ENCODE measurements at regions not wholly inside any gene's neighbourhood (a gene's known extent, or its start where the extent isn't known, plus 50 kb on each side); places are given as distances from the start of the nearest gene placed in this dataset.
A peak's percentile ranks its signal among the peaks of the same experiment; 100 is the strongest.

- 35% methylated on average over 5 of the region's 5 CpGs for WGBS
- intact Hi-C loops (cut with DNase I): no loop called here
- H3K4me1 ChIP-seq (ENCODE audit: control insufficient read depth, insufficient read depth, low read length): peaks cover 15% of the 10 kb centered on the region
These were observed 152.1 kb downstream of the NOC3L start for GRCh38 chr10:94210440-94211168.

GRCh38 chr10:94211169-94211510, 151.6 kb downstream of the NOC3L start:
- ATAC-seq (no peak), DNase-seq (no peak)
- Histone ChIP-seq H3K9me3 (ENCODE audit: control insufficient read depth, low read length) (no peaks in the 10 kb centered on the region), H3K4me3 (ENCODE audit: low read length) (no peak overlapping the region), H3K27ac (ENCODE audit: low read length) (peak overlapping the region; percentile 54), H3K27me3 (ENCODE audit: control insufficient read depth, insufficient read depth) (no peaks in the 10 kb centered on the region), H3K4me1 (ENCODE audit: control insufficient read depth, insufficient read depth, low read length) (peaks cover 15% of the 10 kb centered on the region)
- WGBS: 49% methylated on average over 1 of the region's 1 CpG
- intact Hi-C loops (cut with DNase I): no loop called here

More at GRCh38 chr10:94210440-94211168, 152.1 kb downstream of the NOC3L start:
- Histone ChIP-seq H3K9me3 (ENCODE audit: control insufficient read depth, low read length) (no peaks in the 10 kb centered on the region), H3K27ac (ENCODE audit: low read length) (peak overlapping the region; percentile 54), H3K27me3 (ENCODE audit: control insufficient read depth, insufficient read depth) (no peaks in the 10 kb centered on the region), H3K4me3 (ENCODE audit: low read length) (no peak overlapping the region)
- ATAC-seq: no peak
- peak in 2 of 3 donors; percentile 50 for DNase-seq

GRCh38 chr10:94213001-94213530, 149.7 kb downstream of the NOC3L start:
- 89% methylated on average over 2 of the region's 2 CpGs for WGBS
- Histone ChIP-seq H3K4me3 (ENCODE audit: low read length) (no peak overlapping the region), H3K27ac (ENCODE audit: low read length) (no peak overlapping the region), H3K27me3 (ENCODE audit: control insufficient read depth, insufficient read depth) (no peaks in the 10 kb centered on the region), H3K4me1 (ENCODE audit: control insufficient read depth, insufficient read depth, low read length) (peaks cover 15% of the 10 kb centered on the region), H3K9me3 (ENCODE audit: control insufficient read depth, low read length) (no peaks in the 10 kb centered on the region)
- ATAC-seq: peak in 1 of 2 donors; percentile 79
- intact Hi-C loops (cut with DNase I): no loop called here
- no peak for DNase-seq

- Histone ChIP-seq H3K9me3 (ENCODE audit: control insufficient read depth, low read length) (no peaks in the 10 kb centered on the region), H3K4me1 (ENCODE audit: control insufficient read depth, insufficient read depth, low read length) (peaks cover 15% of the 10 kb centered on the region), H3K27me3 (ENCODE audit: control insufficient read depth, insufficient read depth) (no peaks in the 10 kb centered on the region), H3K27ac (ENCODE audit: low read length) (no peak overlapping the region), H3K4me3 (ENCODE audit: low read length) (no peak overlapping the region)
- DNase-seq (no peak), ATAC-seq (peak; percentile 23 to 24)
- 49% methylated on average over 3 of the region's 3 CpGs for WGBS
- intact Hi-C loops (cut with DNase I): no loop called here
These were observed 148.8 kb downstream of the NOC3L start for GRCh38 chr10:94213980-94214379.

GRCh38 chr10:94214481-94214893, 148.3 kb downstream of the NOC3L start:
- 75% methylated on average over 7 of the region's 7 CpGs for WGBS
- H3K27me3 ChIP-seq (ENCODE audit: control insufficient read depth, insufficient read depth): no peaks in the 10 kb centered on the region
- H3K9me3 ChIP-seq (ENCODE audit: control insufficient read depth, low read length): no peaks in the 10 kb centered on the region
- ATAC-seq: peak; percentile 60 to 71
- H3K27ac ChIP-seq (ENCODE audit: low read length): no peak overlapping the region
- no peak for DNase-seq
- H3K4me1 ChIP-seq (ENCODE audit: control insufficient read depth, insufficient read depth, low read length): peaks cover 15% of the 10 kb centered on the region
- H3K4me3 ChIP-seq (ENCODE audit: low read length): no peak overlapping the region
- intact Hi-C loops (cut with DNase I): no loop called here

- no peaks in the 10 kb centered on the region for H3K27me3 ChIP-seq (ENCODE audit: control insufficient read depth, insufficient read depth)
- ATAC-seq (no peak), DNase-seq (no peak)
- WGBS: 87% methylated on average over 4 of the region's 4 CpGs
- H3K4me1 ChIP-seq (ENCODE audit: control insufficient read depth, insufficient read depth, low read length): peaks cover 7% of the 10 kb centered on the region
- H3K4me3 ChIP-seq (ENCODE audit: low read length): no peak overlapping the region
- no peak overlapping the region for H3K27ac ChIP-seq (ENCODE audit: low read length)
- intact Hi-C loops (cut with DNase I): no loop called here
- H3K9me3 ChIP-seq (ENCODE audit: control insufficient read depth, low read length): no peaks in the 10 kb centered on the region
These were observed 146.5 kb downstream of the NOC3L start for GRCh38 chr10:94216201-94216600.

- DNase-seq (no peak), ATAC-seq (no peak)
- Histone ChIP-seq H3K4me1 (ENCODE audit: control insufficient read depth, insufficient read depth, low read length) (peaks cover 6% of the 10 kb centered on the region), H3K9me3 (ENCODE audit: control insufficient read depth, low read length) (no peaks in the 10 kb centered on the region), H3K27ac (ENCODE audit: low read length) (no peak overlapping the region), H3K27me3 (ENCODE audit: control insufficient read depth, insufficient read depth) (no peaks in the 10 kb centered on the region), H3K4me3 (ENCODE audit: low read length) (no peak overlapping the region)
- intact Hi-C loops (cut with DNase I): no loop called here
These were observed 145.3 kb downstream of the NOC3L start for GRCh38 chr10:94217411-94217810.

GRCh38 chr10:94218493-94219183, 144.1 kb downstream of the NOC3L start:
- DNase-seq (no peak), ATAC-seq (no peak)
- H3K27me3 ChIP-seq (ENCODE audit: control insufficient read depth, insufficient read depth): no peaks in the 10 kb centered on the region
- intact Hi-C loops (cut with DNase I): no loop called here
- H3K9me3 ChIP-seq (ENCODE audit: control insufficient read depth, low read length): no peaks in the 10 kb centered on the region
- H3K4me3 ChIP-seq (ENCODE audit: low read length): no peak overlapping the region
- WGBS: 93% methylated on average over 2 of the region's 2 CpGs
- peaks cover 6% of the 10 kb centered on the region for H3K4me1 ChIP-seq (ENCODE audit: control insufficient read depth, insufficient read depth, low read length)
- H3K27ac ChIP-seq (ENCODE audit: low read length): no peak overlapping the region

- Histone ChIP-seq H3K4me3 (ENCODE audit: low read length) (no peak overlapping the region), H3K4me1 (ENCODE audit: control insufficient read depth, insufficient read depth, low read length) (peaks cover 2% of the 10 kb centered on the region)
- intact Hi-C loops (cut with DNase I): no loop called here
These were observed 142.9 kb downstream of the NOC3L start for GRCh38 chr10:94219829-94220228.

GRCh38 chr10:94220717-94221116, 142.0 kb downstream of the NOC3L start:
- H3K27me3 ChIP-seq (ENCODE audit: control insufficient read depth, insufficient read depth): no peaks in the 10 kb centered on the region
- no peak for DNase-seq
- H3K4me3 ChIP-seq (ENCODE audit: low read length): no peak overlapping the region
- no peak overlapping the region for H3K27ac ChIP-seq (ENCODE audit: low read length)
- WGBS: 94% methylated on average over 8 of the region's 8 CpGs
- intact Hi-C loops (cut with DNase I): no loop called here
- ATAC-seq: no peak
- peaks cover 4% of the 10 kb centered on the region for H3K4me1 ChIP-seq (ENCODE audit: control insufficient read depth, insufficient read depth, low read length)
- H3K9me3 ChIP-seq (ENCODE audit: control insufficient read depth, low read length): no peaks in the 10 kb centered on the region

More at GRCh38 chr10:94219829-94220228, 142.9 kb downstream of the NOC3L start:
- no peaks in the 10 kb centered on the region for H3K9me3 ChIP-seq (ENCODE audit: control insufficient read depth, low read length)
- ATAC-seq: peak; percentile 20 to 41
- DNase-seq: no peak
- no peak overlapping the region for H3K27ac ChIP-seq (ENCODE audit: low read length)
- WGBS: 60% methylated on average over 1 of the region's 1 CpG
- H3K27me3 ChIP-seq (ENCODE audit: control insufficient read depth, insufficient read depth): no peaks in the 10 kb centered on the region

GRCh38 chr10:94223702-94224370, 138.9 kb downstream of the NOC3L start:
- H3K27ac ChIP-seq (ENCODE audit: low read length): no peak overlapping the region
- H3K4me3 ChIP-seq (ENCODE audit: low read length): no peak overlapping the region
- ATAC-seq (no peak), DNase-seq (peak in 2 of 3 donors; percentile 66 to 75)
- no peaks in the 10 kb centered on the region for H3K9me3 ChIP-seq (ENCODE audit: control insufficient read depth, low read length)
- intact Hi-C loops (cut with DNase I): no loop called here
- H3K27me3 ChIP-seq (ENCODE audit: control insufficient read depth, insufficient read depth): no peaks in the 10 kb centered on the region
- 46% methylated on average over 5 of the region's 5 CpGs for WGBS
- H3K4me1 ChIP-seq (ENCODE audit: control insufficient read depth, insufficient read depth, low read length): peaks cover 6% of the 10 kb centered on the region

Data from right cardiac atrium (tissue), 5 donors.